ENCODE measurements at regions not wholly inside any gene's neighbourhood (a gene's known extent, or its start where the extent isn't known, plus 50 kb on each side); places are given as distances from the start of the nearest gene placed in this dataset.

DNA sequence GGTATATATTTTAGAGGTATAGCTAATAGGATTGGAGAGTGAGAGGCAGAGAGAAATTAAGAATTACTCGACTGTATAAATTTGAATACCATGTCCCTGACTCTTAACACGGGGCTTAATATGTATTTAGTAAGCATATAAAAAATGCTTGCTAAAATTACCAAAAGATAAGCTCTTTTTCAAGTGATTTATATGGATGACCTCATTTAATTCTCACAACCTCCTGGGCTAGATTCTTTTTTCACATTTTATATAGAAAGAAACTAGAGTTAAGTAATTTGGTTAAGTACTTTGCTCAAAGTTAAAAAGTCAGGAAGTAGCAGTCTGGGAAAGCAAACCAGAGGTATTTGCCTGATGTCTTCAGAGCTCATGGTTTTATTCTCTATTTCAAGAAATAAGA, 963.5 kb upstream of the SOX9 start:
- no peaks in the 10 kb centered on the region for H3K4me1 ChIP-seq (ENCODE audit: control insufficient read depth in 1 of 2, insufficient read depth in 1 of 2, low read depth in 1 of 2, low read length in 1 of 2)
- TF ChIP-seq, protein P1, sequence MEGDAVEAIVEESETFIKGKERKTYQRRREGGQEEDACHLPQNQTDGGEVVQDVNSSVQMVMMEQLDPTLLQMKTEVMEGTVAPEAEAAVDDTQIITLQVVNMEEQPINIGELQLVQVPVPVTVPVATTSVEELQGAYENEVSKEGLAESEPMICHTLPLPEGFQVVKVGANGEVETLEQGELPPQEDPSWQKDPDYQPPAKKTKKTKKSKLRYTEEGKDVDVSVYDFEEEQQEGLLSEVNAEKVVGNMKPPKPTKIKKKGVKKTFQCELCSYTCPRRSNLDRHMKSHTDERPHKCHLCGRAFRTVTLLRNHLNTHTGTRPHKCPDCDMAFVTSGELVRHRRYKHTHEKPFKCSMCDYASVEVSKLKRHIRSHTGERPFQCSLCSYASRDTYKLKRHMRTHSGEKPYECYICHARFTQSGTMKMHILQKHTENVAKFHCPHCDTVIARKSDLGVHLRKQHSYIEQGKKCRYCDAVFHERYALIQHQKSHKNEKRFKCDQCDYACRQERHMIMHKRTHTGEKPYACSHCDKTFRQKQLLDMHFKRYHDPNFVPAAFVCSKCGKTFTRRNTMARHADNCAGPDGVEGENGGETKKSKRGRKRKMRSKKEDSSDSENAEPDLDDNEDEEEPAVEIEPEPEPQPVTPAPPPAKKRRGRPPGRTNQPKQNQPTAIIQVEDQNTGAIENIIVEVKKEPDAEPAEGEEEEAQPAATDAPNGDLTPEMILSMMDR (IDR thresholded peaks at IDR 0.05) = no peak
- no peak overlapping the region for H3K4me3 ChIP-seq (ENCODE audit: low read depth in 1 of 2, low read length in 1 of 2)

DNA sequence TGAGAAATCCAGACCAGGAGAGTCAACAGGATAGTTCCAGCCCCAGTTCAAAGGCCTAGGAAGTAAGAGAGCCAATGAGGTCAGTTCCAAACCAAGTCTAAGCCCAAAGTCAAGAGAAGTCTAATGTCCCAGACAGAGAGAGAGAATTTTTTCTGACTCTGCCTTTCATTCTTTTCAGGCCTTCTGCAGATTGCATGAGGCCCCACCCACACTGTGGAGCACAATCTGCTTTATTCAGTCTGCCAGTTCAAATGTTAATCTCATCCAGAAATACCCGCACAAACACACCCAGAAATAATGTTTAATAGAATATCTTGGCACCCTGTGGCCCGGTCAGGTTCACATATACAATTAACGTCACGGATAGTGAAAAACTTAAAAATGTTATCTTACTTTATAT, 962.4 kb upstream of the SOX9 start:
- Histone ChIP-seq H3K4me3 (ENCODE audit: low read depth in 1 of 2, low read length in 1 of 2) (no peak overlapping the region), H3K4me1 (ENCODE audit: control insufficient read depth in 1 of 2, insufficient read depth in 1 of 2, low read depth in 1 of 2, low read length in 1 of 2) (no peaks in the 10 kb centered on the region), H3K27ac (no peak overlapping the region), H3K27me3 (no peaks in the 10 kb centered on the region), H3K9me3 (no peaks in the 10 kb centered on the region), H3K36me3 (no peaks in the 10 kb centered on the region)
- TF ChIP-seq, protein P1 (IDR thresholded peaks at IDR 0.05) = no peak

More for the DNA sequence above, 963.5 kb upstream of the SOX9 start:
- Histone ChIP-seq H3K27me3 (no peaks in the 10 kb centered on the region), H3K27ac (no peak overlapping the region), H3K9me3 (no peaks in the 10 kb centered on the region), H3K36me3 (no peaks in the 10 kb centered on the region)

DNA sequence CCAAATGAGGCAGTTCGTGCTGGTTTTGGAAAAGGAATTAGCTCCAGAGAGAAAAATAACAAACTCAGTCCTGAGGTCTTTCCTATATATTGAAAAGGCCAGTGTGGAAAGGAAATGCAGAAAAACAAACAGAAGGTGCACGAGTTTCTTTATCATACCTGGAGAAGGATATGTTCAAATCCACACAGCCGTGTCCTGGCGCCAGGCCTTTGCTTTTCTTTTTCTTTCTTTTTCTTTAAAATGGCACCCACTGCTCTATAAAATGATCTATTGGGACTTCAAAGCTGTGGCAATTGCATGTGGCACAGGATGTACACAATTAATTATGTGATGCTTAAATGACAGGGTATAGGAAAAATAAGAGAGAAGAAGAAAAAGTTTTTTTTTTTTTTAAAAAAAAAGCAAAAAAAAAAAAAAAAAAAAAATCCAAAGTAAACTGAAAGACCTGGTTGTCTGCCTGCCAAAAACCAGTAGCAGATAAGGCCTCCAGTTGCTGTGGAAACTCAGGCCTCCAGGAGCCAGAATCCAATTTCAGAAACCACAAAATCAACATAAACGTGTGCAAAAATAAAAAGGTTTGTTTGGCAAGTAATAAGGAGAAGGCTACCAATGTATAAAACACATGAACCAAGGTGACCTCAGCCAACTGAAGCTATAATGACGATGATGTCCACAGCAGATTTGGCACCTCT, 957.6 kb upstream of the SOX9 start:
- Histone ChIP-seq H3K27me3 (no peaks in the 10 kb centered on the region), H3K4me1 (ENCODE audit: control insufficient read depth in 1 of 2, insufficient read depth in 1 of 2, low read depth in 1 of 2, low read length in 1 of 2) (no peaks in the 10 kb centered on the region), H3K9me3 (no peaks in the 10 kb centered on the region), H3K36me3 (no peaks in the 10 kb centered on the region), H3K4me3 (ENCODE audit: low read depth in 1 of 2, low read length in 1 of 2) (no peak overlapping the region), H3K27ac (no peak overlapping the region)
- TF ChIP-seq, protein P1 (IDR thresholded peaks at IDR 0.05) = no peak

DNA sequence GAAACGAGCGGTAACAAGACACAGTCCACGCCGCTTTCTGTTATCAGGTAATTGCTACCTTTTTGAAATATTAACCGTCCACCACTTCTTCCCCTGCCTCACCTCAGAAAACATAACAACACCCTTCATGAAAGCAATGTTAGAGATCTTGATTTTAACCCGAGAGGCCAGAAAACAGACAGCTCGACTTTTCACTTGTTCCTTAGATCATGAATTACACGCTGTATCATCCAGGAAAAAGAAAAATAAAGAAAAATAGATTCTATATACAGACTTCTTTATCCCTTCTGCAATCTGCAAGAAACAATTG, 957.1 kb upstream of the SOX9 start:
- Histone ChIP-seq H3K27me3 (no peaks in the 10 kb centered on the region), H3K36me3 (no peaks in the 10 kb centered on the region), H3K4me1 (ENCODE audit: control insufficient read depth in 1 of 2, insufficient read depth in 1 of 2, low read depth in 1 of 2, low read length in 1 of 2) (no peaks in the 10 kb centered on the region), H3K27ac (no peak overlapping the region), H3K9me3 (no peaks in the 10 kb centered on the region), H3K4me3 (ENCODE audit: low read depth in 1 of 2, low read length in 1 of 2) (no peak overlapping the region)
- TF ChIP-seq, protein P1 (IDR thresholded peaks at IDR 0.05) = no peak

DNA sequence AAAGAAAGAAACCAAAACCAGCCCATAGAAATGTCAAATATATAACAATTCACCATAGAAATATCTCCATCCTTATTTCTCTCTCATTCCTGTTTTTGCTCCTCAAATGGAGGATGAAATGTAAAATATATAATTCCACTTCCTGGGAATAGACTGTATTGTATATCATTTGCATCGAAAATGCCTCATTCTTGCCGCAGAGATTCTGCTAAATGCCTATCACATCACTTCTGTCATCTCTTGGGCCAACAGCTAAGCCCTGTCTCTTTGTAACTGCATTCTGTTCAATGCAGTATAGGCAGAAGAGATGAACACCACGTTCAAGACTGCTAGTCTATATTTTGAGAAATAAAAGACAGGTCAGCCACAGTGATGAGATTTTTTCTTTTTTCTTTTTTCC, 956.3 kb upstream of the SOX9 start:
- Histone ChIP-seq H3K27ac (no peak overlapping the region), H3K27me3 (no peaks in the 10 kb centered on the region), H3K9me3 (no peaks in the 10 kb centered on the region), H3K4me3 (ENCODE audit: low read depth in 1 of 2, low read length in 1 of 2) (no peak overlapping the region), H3K36me3 (no peaks in the 10 kb centered on the region), H3K4me1 (ENCODE audit: control insufficient read depth in 1 of 2, insufficient read depth in 1 of 2, low read depth in 1 of 2, low read length in 1 of 2) (no peaks in the 10 kb centered on the region)
- TF ChIP-seq, protein P1 (IDR thresholded peaks at IDR 0.05) = no peak

DNA sequence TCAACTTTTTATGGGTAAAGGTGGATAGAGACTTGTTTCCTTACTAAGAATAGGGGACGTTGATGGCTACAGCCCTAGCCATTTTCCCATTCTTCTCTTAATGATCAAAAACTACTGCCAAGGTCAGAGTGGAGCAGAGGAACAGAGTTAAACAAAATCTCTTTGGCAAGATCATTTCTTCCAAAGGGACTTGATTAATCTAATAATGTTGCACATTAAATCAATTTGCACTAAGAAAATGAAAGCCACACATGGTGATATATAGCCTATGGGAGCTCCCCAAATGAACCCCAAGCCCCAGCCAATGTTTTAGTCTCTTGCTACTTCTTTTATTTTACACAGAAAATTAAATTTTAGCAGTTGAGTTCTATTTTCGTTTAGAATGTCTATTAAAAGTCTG, 954.5 kb upstream of the SOX9 start:
- H3K4me3 ChIP-seq (ENCODE audit: low read depth in 1 of 2, low read length in 1 of 2) = no peak overlapping the region
- H3K27me3 ChIP-seq = no peaks in the 10 kb centered on the region
- TF ChIP-seq, protein P1 (IDR thresholded peaks at IDR 0.05) = no peak
- no peaks in the 10 kb centered on the region for H3K36me3 ChIP-seq
- no peaks in the 10 kb centered on the region for H3K9me3 ChIP-seq
- H3K27ac ChIP-seq = no peak overlapping the region
- no peaks in the 10 kb centered on the region for H3K4me1 ChIP-seq (ENCODE audit: control insufficient read depth in 1 of 2, insufficient read depth in 1 of 2, low read depth in 1 of 2, low read length in 1 of 2)
